NT2/D1 (cell line): ENCODE measurements at regions not wholly inside any gene's neighbourhood (a gene's known extent, or its start where the extent isn't known, plus 50 kb on each side); places are given as distances from the start of the nearest gene placed in this dataset.

ENCODE experiments used
- YY1 ChIP-seq: IDR thresholded peaks from 2 replicates; pipeline ENCODE4 v1.6.1; 2011; ENCODE audit not compliant: insufficient read length, insufficient read depth
- ZNF274 ChIP-seq: IDR thresholded peaks from 2 replicates; pipeline ENCODE4 v1.6.1; 2011; ENCODE audit warnings: mild to moderate bottlenecking, low read depth, low read length

- no peak for TF ChIP-seq YY1
- no peak for TF ChIP-seq ZNF274
Measured at GRCh38 chr11:96554236-96554820, 164.5 kb downstream of the JRKL start.
